ENCODE measurements at regions not wholly inside any gene's neighbourhood (a gene's known extent, or its start where the extent isn't known, plus 50 kb on each side); places are given as distances from the start of the nearest gene placed in this dataset.

DNA sequence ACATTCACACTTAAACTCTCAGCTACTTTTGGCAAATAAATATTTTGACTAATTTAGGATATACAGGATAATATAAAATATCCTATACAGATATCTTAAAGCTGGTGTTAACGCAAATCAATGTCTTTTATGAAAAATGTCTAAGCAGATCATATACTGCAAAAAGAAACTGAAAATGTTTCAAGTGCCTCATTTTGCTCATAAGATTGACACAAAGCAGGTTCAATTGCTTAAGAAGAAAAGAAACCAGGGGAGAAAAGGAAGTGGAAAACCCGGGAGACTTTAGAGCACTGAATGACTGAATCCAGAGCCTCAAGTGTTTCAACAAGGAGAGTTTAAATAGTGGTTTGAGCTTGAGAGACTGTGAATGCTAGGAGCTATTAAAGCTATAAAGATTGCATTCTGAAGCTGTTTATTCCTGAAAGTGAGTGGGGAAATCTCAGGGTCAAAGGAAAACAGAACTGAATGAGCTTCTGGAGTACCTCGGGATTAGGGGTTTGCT, 1943.0 kb downstream of the MRPL39 start:
- no peaks in the 10 kb centered on the region for H3K9me3 ChIP-seq (ENCODE audit: control insufficient read depth, low read depth, low read length)
- no peak for TF ChIP-seq EZH2 (IDR thresholded peaks at IDR 0.05; ENCODE audit: low read length)
- no peaks in the 10 kb centered on the region for H3K36me3 ChIP-seq (ENCODE audit: control insufficient read depth in 2 of 2, extremely low read depth in 1 of 2, insufficient read depth in 2 of 2, low read length in 2 of 2)
- DNase-seq (ENCODE audit: low read depth, low spot score) (no peak), FAIRE-seq (no peak)
- dilution Hi-C loops (cut with MboI; ENCODE audit: extremely low pct_ligation_motif_present, low sequenced_read_pairs): no loop called here
- no peaks in the 10 kb centered on the region for H3K79me2 ChIP-seq (ENCODE audit: control insufficient read depth, insufficient read depth, low read length)
- no peaks in the 10 kb centered on the region for H4K20me1 ChIP-seq (ENCODE audit: control insufficient read depth, extremely low read depth, insufficient read depth, low read length)
- H3K27me3 ChIP-seq (ENCODE audit: control insufficient read depth, extremely low read depth, insufficient read depth, low read length): no peaks in the 10 kb centered on the region
- no peaks in the 10 kb centered on the region for H3K9me1 ChIP-seq (ENCODE audit: control insufficient read depth, extremely low read depth, insufficient read depth, low read length)
- H3K9ac ChIP-seq (ENCODE audit: control insufficient read depth, extremely low read depth, insufficient read depth, low read length): no peak overlapping the region
- no peak overlapping the region for H3K27ac ChIP-seq (ENCODE audit: control insufficient read depth, insufficient read depth, low read length)
- no peak overlapping the region for H2AFZ ChIP-seq (ENCODE audit: control insufficient read depth, low read length)
- no peak overlapping the region for H3K4me3 ChIP-seq (ENCODE audit: control insufficient read depth in 2 of 3, extremely low read depth in 1 of 3, insufficient read depth in 2 of 3, low read depth in 1 of 3, low read length in 3 of 3)
- H3K4me1 ChIP-seq (ENCODE audit: control insufficient read depth, extremely low read depth, insufficient read depth, low read length): no peaks in the 10 kb centered on the region
- no peak overlapping the region for H3K4me2 ChIP-seq (ENCODE audit: control insufficient read depth, extremely low read depth, insufficient read depth, low read depth, low read length)

DNA sequence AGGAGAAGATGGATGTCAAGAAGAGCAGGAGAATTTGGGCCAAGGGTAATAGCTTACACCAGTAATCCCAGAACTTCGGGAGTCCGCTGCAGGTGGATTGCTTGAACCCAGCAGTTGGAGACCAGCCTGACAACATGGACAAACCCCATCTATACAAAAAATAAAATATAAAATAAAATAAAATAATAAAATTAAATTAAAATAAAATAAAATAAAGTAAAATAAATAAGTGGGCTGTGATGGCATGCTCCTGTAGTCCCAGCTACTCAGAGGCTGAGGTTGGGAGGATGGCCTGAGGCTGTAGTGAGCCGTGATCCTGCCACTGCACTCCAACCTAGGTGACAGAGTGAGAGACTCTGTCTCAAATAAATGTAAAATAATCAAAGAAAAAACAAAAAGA, 1946.7 kb downstream of the MRPL39 start:
- no peak overlapping the region for H2AFZ ChIP-seq (ENCODE audit: control insufficient read depth, low read length)
- DNase-seq (ENCODE audit: low read depth, low spot score) (no peak), FAIRE-seq (no peak)
- H4K20me1 ChIP-seq (ENCODE audit: control insufficient read depth, extremely low read depth, insufficient read depth, low read length): no peaks in the 10 kb centered on the region
- no peak overlapping the region for H3K4me2 ChIP-seq (ENCODE audit: control insufficient read depth, extremely low read depth, insufficient read depth, low read depth, low read length)
- TF ChIP-seq, protein P1, sequence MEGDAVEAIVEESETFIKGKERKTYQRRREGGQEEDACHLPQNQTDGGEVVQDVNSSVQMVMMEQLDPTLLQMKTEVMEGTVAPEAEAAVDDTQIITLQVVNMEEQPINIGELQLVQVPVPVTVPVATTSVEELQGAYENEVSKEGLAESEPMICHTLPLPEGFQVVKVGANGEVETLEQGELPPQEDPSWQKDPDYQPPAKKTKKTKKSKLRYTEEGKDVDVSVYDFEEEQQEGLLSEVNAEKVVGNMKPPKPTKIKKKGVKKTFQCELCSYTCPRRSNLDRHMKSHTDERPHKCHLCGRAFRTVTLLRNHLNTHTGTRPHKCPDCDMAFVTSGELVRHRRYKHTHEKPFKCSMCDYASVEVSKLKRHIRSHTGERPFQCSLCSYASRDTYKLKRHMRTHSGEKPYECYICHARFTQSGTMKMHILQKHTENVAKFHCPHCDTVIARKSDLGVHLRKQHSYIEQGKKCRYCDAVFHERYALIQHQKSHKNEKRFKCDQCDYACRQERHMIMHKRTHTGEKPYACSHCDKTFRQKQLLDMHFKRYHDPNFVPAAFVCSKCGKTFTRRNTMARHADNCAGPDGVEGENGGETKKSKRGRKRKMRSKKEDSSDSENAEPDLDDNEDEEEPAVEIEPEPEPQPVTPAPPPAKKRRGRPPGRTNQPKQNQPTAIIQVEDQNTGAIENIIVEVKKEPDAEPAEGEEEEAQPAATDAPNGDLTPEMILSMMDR (optimal IDR thresholded peaks at IDR 0.05 in 1 of 3, IDR thresholded peaks at IDR 0.05 in 1 of 3, conservative IDR thresholded peaks at IDR 0.05 in 1 of 3; ENCODE audit: extremely low read depth in 1 of 3, insufficient read depth in 2 of 3, low read length in 3 of 3): no peak
- TF ChIP-seq EZH2 (IDR thresholded peaks at IDR 0.05; ENCODE audit: low read length): no peak
- no peak overlapping the region for H3K9ac ChIP-seq (ENCODE audit: control insufficient read depth, extremely low read depth, insufficient read depth, low read length)
- H3K4me3 ChIP-seq (ENCODE audit: control insufficient read depth in 2 of 3, extremely low read depth in 1 of 3, insufficient read depth in 2 of 3, low read depth in 1 of 3, low read length in 3 of 3): no peak overlapping the region
- no peaks in the 10 kb centered on the region for H3K36me3 ChIP-seq (ENCODE audit: control insufficient read depth in 2 of 2, extremely low read depth in 1 of 2, insufficient read depth in 2 of 2, low read length in 2 of 2)
- no peak overlapping the region for H3K27ac ChIP-seq (ENCODE audit: control insufficient read depth, insufficient read depth, low read length)
- H3K9me1 ChIP-seq (ENCODE audit: control insufficient read depth, extremely low read depth, insufficient read depth, low read length): no peaks in the 10 kb centered on the region
- no peaks in the 10 kb centered on the region for H3K79me2 ChIP-seq (ENCODE audit: control insufficient read depth, insufficient read depth, low read length)
- dilution Hi-C loops (cut with MboI; ENCODE audit: extremely low pct_ligation_motif_present, low sequenced_read_pairs): no loop called here
- no peaks in the 10 kb centered on the region for H3K9me3 ChIP-seq (ENCODE audit: control insufficient read depth, low read depth, low read length)
- no peaks in the 10 kb centered on the region for H3K27me3 ChIP-seq (ENCODE audit: control insufficient read depth, extremely low read depth, insufficient read depth, low read length)
- no peaks in the 10 kb centered on the region for H3K4me1 ChIP-seq (ENCODE audit: control insufficient read depth, extremely low read depth, insufficient read depth, low read length)

DNA sequence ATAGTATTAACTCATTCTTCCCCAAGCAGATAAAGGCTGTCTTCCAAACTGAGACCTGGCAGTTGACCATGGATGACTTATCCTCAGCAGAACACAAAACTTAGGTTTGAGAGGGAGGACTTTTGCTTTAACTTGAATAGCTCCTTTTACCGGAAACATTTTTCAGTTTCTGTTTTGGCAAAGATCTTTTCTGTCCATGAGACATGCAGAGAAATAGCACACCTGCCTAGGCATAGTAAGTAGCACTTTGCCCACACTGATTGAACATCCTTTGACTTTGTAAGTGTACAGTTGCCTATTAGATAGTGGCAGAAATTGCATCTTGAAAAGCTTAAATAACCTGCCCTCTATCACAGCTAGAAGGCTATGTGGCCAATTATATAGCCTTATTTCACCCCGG, 1962.5 kb downstream of the MRPL39 start:
- Histone ChIP-seq H3K4me1 (ENCODE audit: control insufficient read depth, extremely low read depth, insufficient read depth, low read length) (no peaks in the 10 kb centered on the region), H3K27me3 (ENCODE audit: control insufficient read depth, extremely low read depth, insufficient read depth, low read length) (no peaks in the 10 kb centered on the region), H3K79me2 (ENCODE audit: control insufficient read depth, insufficient read depth, low read length) (no peaks in the 10 kb centered on the region), H3K36me3 (ENCODE audit: control insufficient read depth in 2 of 2, extremely low read depth in 1 of 2, insufficient read depth in 2 of 2, low read length in 2 of 2) (no peaks in the 10 kb centered on the region), H3K9ac (ENCODE audit: control insufficient read depth, extremely low read depth, insufficient read depth, low read length) (no peak overlapping the region), H3K9me1 (ENCODE audit: control insufficient read depth, extremely low read depth, insufficient read depth, low read length) (no peaks in the 10 kb centered on the region), H3K9me3 (ENCODE audit: control insufficient read depth, low read depth, low read length) (peaks cover 7% of the 10 kb centered on the region), H3K4me3 (ENCODE audit: control insufficient read depth in 2 of 3, extremely low read depth in 1 of 3, insufficient read depth in 2 of 3, low read depth in 1 of 3, low read length in 3 of 3) (no peak overlapping the region), H3K4me2 (ENCODE audit: control insufficient read depth, extremely low read depth, insufficient read depth, low read depth, low read length) (no peak overlapping the region), H4K20me1 (ENCODE audit: control insufficient read depth, extremely low read depth, insufficient read depth, low read length) (no peaks in the 10 kb centered on the region), H3K27ac (ENCODE audit: control insufficient read depth, insufficient read depth, low read length) (no peak overlapping the region), H2AFZ (ENCODE audit: control insufficient read depth, low read length) (no peak overlapping the region)
- FAIRE-seq (no peak), DNase-seq (ENCODE audit: low read depth, low spot score) (no peak)
- TF ChIP-seq, protein P1 (optimal IDR thresholded peaks at IDR 0.05 in 1 of 3, IDR thresholded peaks at IDR 0.05 in 1 of 3, conservative IDR thresholded peaks at IDR 0.05 in 1 of 3; ENCODE audit: extremely low read depth in 1 of 3, insufficient read depth in 2 of 3, low read length in 3 of 3): no peak
- TF ChIP-seq EZH2 (IDR thresholded peaks at IDR 0.05; ENCODE audit: low read length): no peak
- dilution Hi-C loops (cut with MboI; ENCODE audit: extremely low pct_ligation_motif_present, low sequenced_read_pairs): no loop called here

Data from keratinocyte (primary cell).